ENCODE measurements at regions not wholly inside any gene's neighbourhood (a gene's known extent, or its start where the extent isn't known, plus 50 kb on each side); places are given as distances from the start of the nearest gene placed in this dataset.

GRCh38 chr14:43155258-43155657 lies 1351.8 kb downstream of the FSCB start:
- no peak for TF ChIP-seq POLR2A (IDR thresholded peaks at IDR 0.05)
- TF ChIP-seq, protein P1, sequence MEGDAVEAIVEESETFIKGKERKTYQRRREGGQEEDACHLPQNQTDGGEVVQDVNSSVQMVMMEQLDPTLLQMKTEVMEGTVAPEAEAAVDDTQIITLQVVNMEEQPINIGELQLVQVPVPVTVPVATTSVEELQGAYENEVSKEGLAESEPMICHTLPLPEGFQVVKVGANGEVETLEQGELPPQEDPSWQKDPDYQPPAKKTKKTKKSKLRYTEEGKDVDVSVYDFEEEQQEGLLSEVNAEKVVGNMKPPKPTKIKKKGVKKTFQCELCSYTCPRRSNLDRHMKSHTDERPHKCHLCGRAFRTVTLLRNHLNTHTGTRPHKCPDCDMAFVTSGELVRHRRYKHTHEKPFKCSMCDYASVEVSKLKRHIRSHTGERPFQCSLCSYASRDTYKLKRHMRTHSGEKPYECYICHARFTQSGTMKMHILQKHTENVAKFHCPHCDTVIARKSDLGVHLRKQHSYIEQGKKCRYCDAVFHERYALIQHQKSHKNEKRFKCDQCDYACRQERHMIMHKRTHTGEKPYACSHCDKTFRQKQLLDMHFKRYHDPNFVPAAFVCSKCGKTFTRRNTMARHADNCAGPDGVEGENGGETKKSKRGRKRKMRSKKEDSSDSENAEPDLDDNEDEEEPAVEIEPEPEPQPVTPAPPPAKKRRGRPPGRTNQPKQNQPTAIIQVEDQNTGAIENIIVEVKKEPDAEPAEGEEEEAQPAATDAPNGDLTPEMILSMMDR (IDR thresholded peaks at IDR 0.05 in 8 of 11, conservative IDR thresholded peaks at IDR 0.05 in 3 of 11) = no peak

Data from spleen (tissue), 7 donors.